ENCODE measurements at regions not wholly inside any gene's neighbourhood (a gene's known extent, or its start where the extent isn't known, plus 50 kb on each side); places are given as distances from the start of the nearest gene placed in this dataset.

DNA sequence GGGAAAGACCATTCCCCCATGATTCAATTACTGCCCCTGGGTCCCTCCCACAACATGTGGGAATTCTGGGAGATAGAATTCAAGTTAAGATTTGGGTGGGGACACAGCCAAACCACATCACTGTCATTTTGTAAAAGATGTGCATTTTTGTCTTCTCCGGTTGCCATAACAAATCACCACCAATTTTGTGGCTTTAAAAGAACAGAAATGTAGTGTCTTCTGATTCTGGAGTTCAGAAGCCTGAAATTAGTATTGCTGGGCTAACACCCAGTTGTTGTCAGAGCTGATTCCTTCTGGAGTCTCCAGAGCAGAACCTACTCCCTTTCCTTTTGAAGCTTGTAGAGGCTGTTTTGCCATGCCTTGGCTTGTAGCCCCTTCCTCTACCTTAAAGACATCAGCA, 54.1 kb upstream of the DHRSX start:
- TF ChIP-seq, protein P1, sequence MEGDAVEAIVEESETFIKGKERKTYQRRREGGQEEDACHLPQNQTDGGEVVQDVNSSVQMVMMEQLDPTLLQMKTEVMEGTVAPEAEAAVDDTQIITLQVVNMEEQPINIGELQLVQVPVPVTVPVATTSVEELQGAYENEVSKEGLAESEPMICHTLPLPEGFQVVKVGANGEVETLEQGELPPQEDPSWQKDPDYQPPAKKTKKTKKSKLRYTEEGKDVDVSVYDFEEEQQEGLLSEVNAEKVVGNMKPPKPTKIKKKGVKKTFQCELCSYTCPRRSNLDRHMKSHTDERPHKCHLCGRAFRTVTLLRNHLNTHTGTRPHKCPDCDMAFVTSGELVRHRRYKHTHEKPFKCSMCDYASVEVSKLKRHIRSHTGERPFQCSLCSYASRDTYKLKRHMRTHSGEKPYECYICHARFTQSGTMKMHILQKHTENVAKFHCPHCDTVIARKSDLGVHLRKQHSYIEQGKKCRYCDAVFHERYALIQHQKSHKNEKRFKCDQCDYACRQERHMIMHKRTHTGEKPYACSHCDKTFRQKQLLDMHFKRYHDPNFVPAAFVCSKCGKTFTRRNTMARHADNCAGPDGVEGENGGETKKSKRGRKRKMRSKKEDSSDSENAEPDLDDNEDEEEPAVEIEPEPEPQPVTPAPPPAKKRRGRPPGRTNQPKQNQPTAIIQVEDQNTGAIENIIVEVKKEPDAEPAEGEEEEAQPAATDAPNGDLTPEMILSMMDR (IDR thresholded peaks at IDR 0.05; ENCODE audit: insufficient read depth, low read depth, low read length), result no peak
- TF ChIP-seq EZH2 (IDR thresholded peaks at IDR 0.05; ENCODE audit: insufficient read depth, low read length), result no peak

Measured in astrocyte (in vitro differentiated cells and primary cell).